Naive thymus-derived CD8-positive, alpha-beta T cell (primary cell): ENCODE measurements at regions not wholly inside any gene's neighbourhood (a gene's known extent, or its start where the extent isn't known, plus 50 kb on each side); places are given as distances from the start of the nearest gene placed in this dataset.

Experiments used
- ATAC-seq, 2 donors: fragments of 150-1000 bp; cut with Tn5 transposase in 1 of 2; sonication (Bioruptor Pico), chemical (Tn5 transposase) in 1 of 2; 1 replicate in 1 of 2; 2 replicates in 1 of 2; pipeline ENCODE4 v1.10.0; 2021; ENCODE audit warnings: mild to moderate bottlenecking in 2 of 2, moderate library complexity in 2 of 2
- POLR2A ChIA-PET: fragments of 350-600 bp; sonication (Branson Sonifier 250); formaldehyde crosslinking; loops from one replicate; lab custom pipeline; 2021; ENCODE audit warnings: antibody characterized with exemption; lab: Charles Lee
- DNase-seq, 10 donors: peaks; one replicate each; pipeline versions ENCODE4 v3.0.0 to v3.0.0-alpha.2; 2020 to 2022
- H3K27ac Mint-ChIP-seq, 10 donors: one replicate each; pipeline ENCODE4 v1.8.0; 2020 to 2022; ENCODE audit warnings: mild to moderate bottlenecking in 10 of 10, mixed read lengths in 10 of 10, moderate library complexity in 4 of 10, inconsistent platforms in 1 of 10
- H3K27me3 Mint-ChIP-seq, 5 donors: one replicate each; pipeline ENCODE4 v1.8.0; 2021 to 2022; ENCODE audit warnings: mixed read lengths in 5 of 5
- H3K36me3 Mint-ChIP-seq, 3 donors: one replicate each; pipeline ENCODE4 v1.8.0; 2020 to 2022; ENCODE audit warnings: mixed read lengths in 3 of 3, mild to moderate bottlenecking in 2 of 3, inconsistent platforms in 1 of 3
- H3K4me1 Mint-ChIP-seq, 4 donors: one replicate each; pipeline ENCODE4 v1.8.0; 2021 to 2022; ENCODE audit warnings: mixed read lengths in 4 of 4
- H3K4me3 Mint-ChIP-seq, 10 donors: one replicate each; pipeline ENCODE4 v1.8.0; 2020 to 2022; ENCODE audit warnings: mild to moderate bottlenecking in 10 of 10, mixed read lengths in 10 of 10, moderate library complexity in 6 of 10, inconsistent platforms in 1 of 10
- H3K9me3 Mint-ChIP-seq, 9 donors: one replicate each; pipeline ENCODE4 v1.8.0; 2020 to 2022; ENCODE audit warnings: mixed read lengths in 9 of 9, mild to moderate bottlenecking in 3 of 9, inconsistent platforms in 1 of 9, moderate library complexity in 1 of 9

DNA sequence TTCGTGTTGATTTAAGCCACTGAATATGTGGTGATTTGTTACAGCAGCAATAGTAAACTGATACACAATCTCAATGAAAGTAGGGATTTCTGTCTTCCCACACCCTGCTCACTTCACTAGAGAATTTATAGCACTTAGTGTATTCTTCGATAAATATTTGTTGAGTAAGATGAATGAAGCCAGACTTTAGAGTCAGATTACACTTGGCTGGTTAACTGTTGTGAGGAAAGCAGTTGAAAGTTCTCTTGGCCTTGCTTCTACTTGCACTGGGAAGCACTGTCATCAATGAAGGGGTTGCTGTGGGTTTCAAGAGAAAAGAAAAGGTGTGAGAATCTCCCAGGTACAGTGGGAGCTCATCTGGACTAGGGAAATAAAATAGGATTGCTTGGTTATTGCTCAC lies 82.1 kb upstream of the IGFBP3 start:
- peaks cover 0 to 30% (median 2%) of the 10 kb centered on the region in 3 donors for H3K36me3 Mint-ChIP-seq
- H3K4me1 Mint-ChIP-seq: no peaks in the 10 kb centered on the region
- H3K4me3 Mint-ChIP-seq: no peak overlapping the region
- DNase-seq (no peak), ATAC-seq (no peak)
- POLR2A ChIA-PET: no interaction called here
- H3K27ac Mint-ChIP-seq: no peak overlapping the region
- H3K9me3 Mint-ChIP-seq: peaks cover 0 to 38% (median 20%) of the 10 kb centered on the region in 9 donors
- H3K27me3 Mint-ChIP-seq: no peaks in the 10 kb centered on the region

DNA sequence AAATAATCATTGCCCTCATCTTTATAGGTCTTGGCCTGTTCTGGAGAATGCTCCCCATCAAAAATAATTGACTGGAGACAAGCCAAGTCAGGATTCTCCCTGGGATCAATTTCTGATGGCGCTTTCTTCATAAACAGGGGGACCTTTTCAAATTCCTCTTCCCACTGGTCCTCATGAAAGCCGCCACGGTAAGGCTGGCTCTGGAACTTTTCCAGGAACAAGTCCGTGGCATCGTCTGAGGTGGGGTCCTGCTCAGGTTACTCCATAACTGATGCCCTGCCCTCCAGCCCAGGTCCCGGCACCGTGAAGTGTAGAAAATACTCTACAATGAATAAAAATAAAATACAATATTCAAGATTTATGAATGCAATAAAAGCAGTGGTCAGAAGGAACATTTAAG lies 79.4 kb upstream of the IGFBP3 start:
- no peaks in the 10 kb centered on the region for H3K4me1 Mint-ChIP-seq
- no peaks in the 10 kb centered on the region for H3K27me3 Mint-ChIP-seq
- H3K36me3 Mint-ChIP-seq: peaks cover 0 to 42% (median 10%) of the 10 kb centered on the region in 3 donors
- DNase-seq (no peak), ATAC-seq (no peak)
- H3K27ac Mint-ChIP-seq: no peak overlapping the region
- H3K4me3 Mint-ChIP-seq: no peak overlapping the region
- POLR2A ChIA-PET: no interaction called here
- peaks cover 11 to 61% (median 42%) of the 10 kb centered on the region in 9 donors for H3K9me3 Mint-ChIP-seq

DNA sequence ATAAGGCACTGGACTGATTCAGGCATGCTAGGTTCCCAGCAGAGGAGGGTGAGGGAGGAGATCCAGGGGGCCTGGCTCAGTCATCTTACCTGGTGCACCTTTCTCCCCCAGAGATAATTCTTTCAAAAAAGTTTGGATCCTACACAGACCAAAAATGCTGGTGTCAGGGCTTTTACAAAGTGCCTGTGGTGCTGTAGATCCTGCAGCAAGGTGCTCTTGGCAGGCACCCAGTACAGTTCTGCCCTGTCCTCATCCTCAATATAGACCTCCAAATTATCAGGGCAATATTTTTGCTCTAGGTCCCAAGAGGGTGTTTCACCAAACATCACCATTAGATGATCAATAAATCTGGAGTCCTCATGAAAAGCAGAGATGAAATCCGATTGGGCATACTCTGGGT lies 78.5 kb upstream of the IGFBP3 start:
- H3K9me3 Mint-ChIP-seq: peaks cover 13 to 63% (median 47%) of the 10 kb centered on the region in 9 donors
- peaks cover 0 to 52% (median 16%) of the 10 kb centered on the region in 3 donors for H3K36me3 Mint-ChIP-seq
- POLR2A ChIA-PET: no interaction called here
- no peak overlapping the region for H3K27ac Mint-ChIP-seq
- ATAC-seq (no peak), DNase-seq (no peak)
- H3K4me3 Mint-ChIP-seq: no peak overlapping the region
- no peaks in the 10 kb centered on the region for H3K27me3 Mint-ChIP-seq
- no peaks in the 10 kb centered on the region for H3K4me1 Mint-ChIP-seq

DNA sequence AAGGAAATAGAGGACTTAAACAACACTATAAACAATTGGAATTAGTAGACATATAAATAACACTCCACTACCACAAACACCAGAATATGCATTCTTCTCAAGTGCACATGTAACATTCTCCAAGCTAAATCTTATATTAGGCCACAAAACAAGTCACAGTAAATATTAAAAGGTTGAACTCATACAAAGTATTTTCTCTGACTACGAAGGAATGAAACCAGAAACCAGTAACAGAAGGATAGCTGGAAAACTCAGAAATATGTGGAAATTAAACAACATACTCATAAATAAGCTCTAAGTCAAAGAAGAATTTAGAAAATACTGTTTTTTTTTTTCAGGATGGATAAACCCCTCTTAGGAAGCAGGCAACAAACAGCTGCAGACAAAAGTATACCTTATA lies 77.4 kb upstream of the IGFBP3 start:
- Mint-ChIP-seq H3K27ac (no peak overlapping the region), H3K4me3 (no peak overlapping the region), H3K27me3 (peaks cover 0 to 3% (median 0%) of the 10 kb centered on the region in 5 donors), H3K36me3 (peaks cover 9 to 61% (median 26%) of the 10 kb centered on the region in 3 donors), H3K4me1 (no peaks in the 10 kb centered on the region), H3K9me3 (peaks cover 16 to 74% (median 53%) of the 10 kb centered on the region in 9 donors)
- ATAC-seq (no peak), DNase-seq (no peak)
- POLR2A ChIA-PET: no interaction called here

DNA sequence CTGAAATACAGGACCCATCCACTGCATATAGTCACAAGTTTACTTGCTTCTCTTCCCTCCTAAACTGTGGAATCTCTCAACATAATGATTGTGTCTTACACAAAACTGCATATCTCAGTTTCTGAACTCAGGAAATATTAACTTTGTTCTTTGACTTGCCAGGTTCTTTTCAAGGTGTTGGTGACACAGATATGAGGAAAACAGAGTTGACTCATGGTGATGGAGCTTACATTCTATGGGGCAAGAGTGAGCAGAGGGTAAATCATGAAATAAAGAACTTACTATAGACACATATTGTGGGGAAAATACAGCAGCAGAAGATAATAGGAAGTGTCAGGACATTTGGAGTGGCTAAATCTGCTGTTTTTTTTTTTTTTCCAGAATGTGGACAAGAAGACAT lies 72.5 kb upstream of the IGFBP3 start:
- Mint-ChIP-seq H3K9me3 (peaks cover 15 to 62% (median 43%) of the 10 kb centered on the region in 9 donors), H3K36me3 (peaks cover 17 to 55% (median 39%) of the 10 kb centered on the region in 3 donors), H3K27me3 (peaks cover 0 to 3% (median 0%) of the 10 kb centered on the region in 5 donors), H3K4me1 (no peaks in the 10 kb centered on the region), H3K27ac (no peak overlapping the region), H3K4me3 (no peak overlapping the region)
- DNase-seq (no peak), ATAC-seq (no peak)
- POLR2A ChIA-PET: no interaction called here

DNA sequence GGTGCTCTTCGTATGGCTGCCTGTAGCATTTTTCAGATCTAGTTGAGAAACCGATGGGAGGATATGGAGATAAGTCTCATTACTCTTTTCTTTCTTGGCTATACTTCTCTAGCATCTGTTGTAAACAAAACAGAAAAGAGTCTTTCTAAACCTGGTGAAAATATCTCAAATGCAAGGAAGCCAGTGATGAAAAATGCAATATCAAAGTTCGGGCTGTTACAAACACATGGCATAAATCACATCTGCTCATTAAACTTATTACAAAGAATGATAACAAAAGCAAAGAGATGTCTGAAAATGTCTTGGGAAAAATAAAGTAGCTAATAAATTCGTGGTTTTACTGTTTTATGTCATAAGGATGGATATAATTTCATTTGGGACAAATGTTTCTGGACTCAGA lies 71.8 kb upstream of the IGFBP3 start:
- peaks cover 13 to 55% (median 36%) of the 10 kb centered on the region in 9 donors for H3K9me3 Mint-ChIP-seq
- peaks cover 17 to 55% (median 38%) of the 10 kb centered on the region in 3 donors for H3K36me3 Mint-ChIP-seq
- ATAC-seq (no peak), DNase-seq (no peak)
- H3K4me1 Mint-ChIP-seq: no peaks in the 10 kb centered on the region
- POLR2A ChIA-PET: no interaction called here
- no peak overlapping the region for H3K27ac Mint-ChIP-seq
- H3K27me3 Mint-ChIP-seq: peaks cover 0 to 3% (median 0%) of the 10 kb centered on the region in 5 donors
- no peak overlapping the region for H3K4me3 Mint-ChIP-seq

DNA sequence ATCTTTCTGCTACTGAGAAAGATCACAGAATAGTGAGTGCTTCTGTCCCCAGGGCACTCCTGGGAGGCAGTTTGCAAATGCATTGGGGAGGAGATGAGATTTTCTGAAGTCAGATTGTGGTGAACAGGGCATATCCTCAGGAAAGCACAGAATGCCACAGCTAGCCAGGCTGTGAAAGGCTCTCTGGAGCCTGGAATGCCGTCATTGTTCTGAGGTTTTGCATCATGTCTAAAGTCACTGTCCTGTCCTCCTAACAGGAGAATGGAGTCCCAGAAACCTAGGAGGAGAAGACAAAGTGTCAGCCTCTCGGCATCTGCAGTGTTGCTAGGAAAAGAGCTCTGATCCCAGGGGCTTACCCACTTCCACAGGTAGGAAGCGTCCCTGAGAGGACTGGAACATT lies 69.2 kb upstream of the IGFBP3 start:
- no peak for ATAC-seq
- H3K36me3 Mint-ChIP-seq: peaks cover 17 to 48% (median 24%) of the 10 kb centered on the region in 3 donors

DNA sequence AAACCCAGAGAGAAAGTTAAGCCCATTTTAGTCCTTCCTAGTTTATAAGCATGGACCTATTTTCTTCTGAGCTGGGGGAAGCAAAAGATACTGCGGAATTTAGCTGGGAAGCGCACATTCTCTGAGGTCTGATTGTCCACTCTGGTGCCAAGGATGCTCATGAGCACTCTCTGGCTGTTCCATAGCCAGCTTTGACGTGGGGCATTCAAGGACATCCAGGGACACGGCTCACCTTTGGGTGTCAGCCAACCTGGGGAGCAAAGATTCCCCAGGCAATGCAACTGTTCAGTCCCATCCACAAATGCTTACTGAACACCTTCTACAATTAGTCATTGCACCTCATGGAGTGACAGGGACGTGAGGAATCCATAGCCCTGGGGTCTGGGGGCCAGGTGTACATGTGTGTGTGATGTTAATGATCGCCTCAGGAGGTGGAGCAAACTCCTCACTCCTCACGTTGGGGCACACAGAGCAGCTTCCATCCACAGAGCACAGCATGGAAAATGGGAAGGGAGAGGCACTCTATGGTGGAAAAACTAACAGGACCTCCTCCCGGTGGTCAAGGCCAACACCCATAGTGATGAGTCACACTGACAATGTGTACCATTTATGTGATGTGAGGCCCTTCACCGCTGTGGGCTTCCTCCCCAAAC lies 67.5 kb upstream of the IGFBP3 start:
- Mint-ChIP-seq H3K36me3 (peaks cover 8 to 33% (median 8%) of the 10 kb centered on the region in 3 donors), H3K4me1 (no peaks in the 10 kb centered on the region), H3K4me3 (no peak overlapping the region), H3K27me3 (peaks cover 0 to 5% (median 0%) of the 10 kb centered on the region in 5 donors), H3K9me3 (peaks cover 0 to 16% (median 5%) of the 10 kb centered on the region in 9 donors), H3K27ac (no peak overlapping the region)
- POLR2A ChIA-PET: no interaction called here
- ATAC-seq: no peak
- DNase-seq: no peak

More for the DNA sequence above, 69.2 kb upstream of the IGFBP3 start:
- POLR2A ChIA-PET: no interaction called here
- Mint-ChIP-seq H3K4me3 (no peak overlapping the region), H3K27ac (no peak overlapping the region), H3K9me3 (peaks cover 3 to 33% (median 15%) of the 10 kb centered on the region in 9 donors), H3K4me1 (no peaks in the 10 kb centered on the region), H3K27me3 (peaks cover 0 to 8% (median 0%) of the 10 kb centered on the region in 5 donors)
- no peak for DNase-seq

DNA sequence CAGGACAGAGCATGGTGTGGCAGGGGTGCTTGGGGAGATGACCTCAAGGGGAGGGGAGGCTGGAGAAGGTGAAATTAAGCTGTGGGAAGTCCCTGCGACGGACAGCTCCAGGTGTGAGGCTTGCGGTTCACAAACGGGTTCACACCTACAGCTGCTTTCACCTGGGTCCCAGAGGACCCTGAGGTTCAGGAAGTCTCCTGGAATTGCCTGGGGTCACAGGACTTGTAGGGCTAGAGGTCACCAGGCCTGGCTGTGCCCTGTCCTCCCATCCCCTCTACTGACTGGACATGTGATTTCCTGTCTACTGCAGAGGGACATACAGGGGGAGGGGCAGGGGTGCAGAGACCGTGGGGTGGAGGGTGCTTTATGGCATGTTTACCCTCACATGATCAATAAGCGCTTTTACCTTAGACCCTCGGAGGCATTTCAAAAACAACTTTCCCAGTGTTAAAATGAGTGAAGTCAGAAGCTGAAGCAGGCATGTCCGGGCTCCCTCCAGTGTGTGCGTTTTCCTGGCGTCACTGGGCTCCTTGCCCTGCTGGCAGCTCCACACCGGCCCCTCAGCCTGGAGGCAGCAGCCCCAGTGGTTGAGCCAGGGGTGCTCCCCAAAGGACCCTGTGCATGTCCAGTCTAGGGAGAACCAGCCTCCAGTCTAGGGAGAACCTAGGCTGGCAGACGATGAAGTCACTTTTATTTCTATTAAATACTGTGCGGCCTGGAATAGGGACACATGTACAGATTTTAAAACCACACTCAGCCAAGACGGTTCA lies 66.6 kb upstream of the IGFBP3 start:
- peaks cover 7 to 25% (median 8%) of the 10 kb centered on the region in 3 donors for H3K36me3 Mint-ChIP-seq
- H3K4me3 Mint-ChIP-seq: no peak overlapping the region
- ATAC-seq: no peak
- H3K27me3 Mint-ChIP-seq: peaks cover 0 to 5% (median 0%) of the 10 kb centered on the region in 5 donors
- POLR2A ChIA-PET: no interaction called here
- peaks cover 0 to 12% (median 3%) of the 10 kb centered on the region in 9 donors for H3K9me3 Mint-ChIP-seq
- no peak for DNase-seq
- no peak overlapping the region for H3K27ac Mint-ChIP-seq
- no peaks in the 10 kb centered on the region for H3K4me1 Mint-ChIP-seq

DNA sequence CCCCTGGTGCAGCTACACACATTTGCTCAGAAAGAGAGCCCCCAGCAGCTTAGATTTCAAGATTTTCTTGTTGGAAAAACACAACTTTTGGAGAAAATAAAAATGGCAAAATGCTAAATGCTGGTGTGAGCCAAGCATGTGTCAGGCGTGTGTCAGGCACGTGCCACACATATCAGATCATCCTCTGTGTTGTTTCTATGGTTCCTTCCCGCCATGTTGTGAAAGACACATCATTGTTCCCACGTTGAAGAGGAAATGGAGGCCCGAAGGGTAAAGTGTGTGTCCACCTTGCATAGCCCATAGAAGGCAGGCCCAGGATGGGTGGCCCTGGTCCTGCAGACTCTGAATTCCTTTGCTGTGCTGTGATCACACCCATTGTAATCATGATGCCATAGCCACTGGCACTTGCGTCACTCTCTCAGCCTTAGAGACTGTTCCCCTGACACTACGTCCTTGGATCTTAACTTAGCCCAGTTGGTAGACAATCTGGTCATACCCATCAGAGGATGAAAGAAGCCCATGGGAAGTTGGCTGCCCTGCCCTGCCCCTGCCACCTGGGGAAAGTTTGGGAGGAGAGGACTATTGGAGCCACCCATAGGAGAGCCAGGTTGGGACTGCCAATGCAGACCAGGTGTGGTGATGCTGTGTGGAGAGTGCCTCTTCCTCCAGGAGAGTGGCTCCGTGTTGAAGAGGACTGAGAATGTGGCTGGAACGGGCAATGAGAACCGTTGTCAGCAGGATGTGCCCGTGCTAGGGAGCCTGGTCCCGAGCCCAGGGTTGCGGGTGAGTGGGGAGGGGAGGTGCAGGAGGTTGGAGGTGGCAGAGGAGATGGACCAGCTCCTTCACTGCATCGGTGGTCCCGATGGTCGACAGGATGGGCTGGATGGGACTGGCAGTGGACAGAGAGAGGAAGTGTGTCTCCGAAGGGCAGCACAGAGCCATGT lies 65.6 kb upstream of the IGFBP3 start:
- Mint-ChIP-seq H3K36me3 (peaks cover 5 to 14% (median 8%) of the 10 kb centered on the region in 3 donors), H3K27me3 (peaks cover 0 to 5% (median 0%) of the 10 kb centered on the region in 5 donors), H3K27ac (no peak overlapping the region), H3K4me1 (no peaks in the 10 kb centered on the region), H3K9me3 (peaks cover 0 to 6% (median under 1%) of the 10 kb centered on the region in 9 donors), H3K4me3 (no peak overlapping the region)
- POLR2A ChIA-PET: no interaction called here
- no peak for ATAC-seq
- DNase-seq: no peak

DNA sequence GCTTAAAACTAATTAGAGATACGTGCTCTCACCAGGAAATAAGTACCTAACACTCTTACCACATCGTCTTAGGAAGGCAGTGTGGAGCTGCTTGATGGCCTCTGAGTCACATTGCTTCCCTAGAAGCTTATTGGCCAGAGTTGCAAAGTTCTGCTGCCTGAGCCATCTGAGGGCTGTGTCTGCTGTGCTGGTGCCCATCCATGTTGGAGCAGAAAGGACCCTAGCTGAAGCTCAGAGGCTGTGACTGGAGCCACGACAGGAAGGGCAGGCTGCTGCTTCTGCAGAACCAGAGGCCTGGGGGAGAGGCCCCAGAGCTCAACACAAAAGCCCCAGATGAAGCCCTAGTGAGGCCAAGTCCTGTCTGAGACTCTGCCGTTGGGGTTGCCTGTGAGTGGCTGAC lies 64.8 kb upstream of the IGFBP3 start:
- ATAC-seq (no peak), DNase-seq (no peak)
- Mint-ChIP-seq H3K9me3 (peaks cover 0 to 7% (median 0%) of the 10 kb centered on the region in 9 donors), H3K27ac (no peak overlapping the region), H3K27me3 (peaks cover 0 to 5% (median 0%) of the 10 kb centered on the region in 5 donors), H3K4me3 (no peak overlapping the region), H3K4me1 (no peaks in the 10 kb centered on the region), H3K36me3 (peaks cover 4 to 14% (median 4%) of the 10 kb centered on the region in 3 donors)
- POLR2A ChIA-PET: no interaction called here
